ENCODE measurements at regions not wholly inside any gene's neighbourhood (a gene's known extent, or its start where the extent isn't known, plus 50 kb on each side); places are given as distances from the start of the nearest gene placed in this dataset.

GRCh38 chr1:218166268-218166945 lies 118.7 kb upstream of the RRP15 start:
- Histone ChIP-seq H3K4me3 (no peak overlapping the region), H3K4me1 (peaks cover 0 to 24% (median 22%) of the 10 kb centered on the region in 4 donors), H3K36me3 (no peaks in the 10 kb centered on the region), H3K27ac (no peak overlapping the region), H3K27me3 (peaks cover 0 to 74% of the 10 kb centered on the region in 2 donors), H3K9me3 (no peaks in the 10 kb centered on the region)
- DNase-seq = no peak
- no peak for TF ChIP-seq CTCF (IDR thresholded peaks at IDR 0.05)
- intact Hi-C loops (cut with DNase I; ENCODE audit: low total_unique reads) = no loop called here

DNA sequence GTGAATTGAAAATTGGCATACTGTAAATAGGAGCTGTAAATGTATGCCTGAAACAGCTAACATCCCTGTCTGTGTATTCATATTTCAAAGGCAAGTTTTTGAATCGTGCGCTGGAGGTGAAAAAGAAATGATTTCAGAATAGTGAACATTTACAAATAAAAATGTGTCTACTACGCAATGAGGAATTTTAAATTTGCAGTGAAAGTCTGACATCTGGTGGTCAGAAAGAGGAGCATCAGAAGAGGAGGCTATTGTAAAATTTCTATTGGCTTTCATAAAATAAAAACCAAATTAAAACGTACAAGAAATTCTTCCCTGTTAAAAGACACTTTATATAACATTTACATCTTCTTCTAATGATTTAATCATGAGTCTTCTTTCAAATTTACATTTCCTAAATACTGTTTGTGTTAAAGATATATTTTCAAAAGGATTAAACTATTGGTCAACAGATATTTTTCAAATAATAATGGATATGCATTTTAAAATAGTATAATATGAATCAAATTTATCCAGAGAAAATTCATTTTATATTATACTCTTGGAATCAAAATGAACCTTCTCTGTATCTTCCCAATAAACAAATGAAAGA lies 113.7 kb upstream of the RRP15 start:
- Histone ChIP-seq H3K4me3 (no peak overlapping the region), H3K36me3 (no peaks in the 10 kb centered on the region), H3K27me3 (peaks cover 0 to 33% of the 10 kb centered on the region in 2 donors), H3K9me3 (no peaks in the 10 kb centered on the region), H3K4me1 (no peaks in the 10 kb centered on the region), H3K27ac (no peak overlapping the region)
- no peak for DNase-seq
- intact Hi-C loops (cut with DNase I; ENCODE audit: low total_unique reads) = no loop called here
- peak; percentile 54 to 70 for TF ChIP-seq CTCF (IDR thresholded peaks at IDR 0.05)

DNA sequence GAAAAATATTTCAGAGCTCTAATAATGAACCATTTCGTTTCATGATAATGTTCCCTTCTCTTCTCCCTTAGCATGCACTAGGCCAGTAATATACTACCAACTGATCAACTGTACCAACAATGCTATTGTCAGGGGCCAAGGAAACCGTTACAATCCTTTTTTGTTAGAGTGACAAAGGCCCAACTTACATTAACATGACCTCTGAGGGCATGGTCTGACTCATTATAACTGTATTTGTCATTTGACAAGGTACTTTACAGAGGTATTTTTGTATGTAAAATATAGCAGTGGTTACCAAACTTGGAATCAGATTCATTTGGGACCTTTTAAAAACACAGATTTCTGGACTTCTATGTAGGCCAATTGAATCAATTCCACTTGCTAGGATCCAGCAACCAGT lies 102.6 kb upstream of the RRP15 start:
- intact Hi-C loops (cut with DNase I; ENCODE audit: low total_unique reads) = no loop called here
- H3K9me3 ChIP-seq = no peaks in the 10 kb centered on the region
- no peak for TF ChIP-seq CTCF (IDR thresholded peaks at IDR 0.05)

DNA sequence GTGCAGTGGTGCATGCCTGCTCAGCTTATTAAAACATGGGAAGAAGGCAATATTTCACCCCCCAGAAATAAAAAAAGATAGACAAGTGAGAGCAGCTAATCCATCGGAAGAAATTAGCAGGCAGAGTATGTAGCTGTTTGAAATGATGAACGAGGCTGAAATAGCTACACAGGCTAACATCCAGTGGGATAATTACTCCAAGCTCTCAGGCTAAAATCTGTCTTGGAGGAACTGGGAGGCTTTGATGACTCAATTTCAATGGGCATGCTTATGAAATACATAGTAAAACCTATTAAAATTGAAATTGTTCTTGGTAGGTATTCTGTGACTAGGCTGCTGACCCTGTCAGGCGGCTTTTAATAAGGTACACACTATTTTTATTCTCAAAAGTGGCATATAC lies 84.1 kb upstream of the RRP15 start:
- DNase-seq = no peak
- no peaks in the 10 kb centered on the region for H3K4me1 ChIP-seq
- no peaks in the 10 kb centered on the region for H3K9me3 ChIP-seq
- H3K36me3 ChIP-seq = no peaks in the 10 kb centered on the region
- H3K27me3 ChIP-seq = no peaks in the 10 kb centered on the region
- TF ChIP-seq CTCF (IDR thresholded peaks at IDR 0.05) = no peak
- intact Hi-C loops (cut with DNase I; ENCODE audit: low total_unique reads) = no loop called here
- H3K4me3 ChIP-seq = no peak overlapping the region
- H3K27ac ChIP-seq = no peak overlapping the region

More for the DNA sequence above, 102.6 kb upstream of the RRP15 start:
- Histone ChIP-seq H3K27ac (no peak overlapping the region), H3K27me3 (no peaks in the 10 kb centered on the region), H3K36me3 (no peaks in the 10 kb centered on the region), H3K4me3 (no peak overlapping the region), H3K4me1 (no peaks in the 10 kb centered on the region)
- no peak for DNase-seq

GRCh38 chr1:218201601-218202000 lies 83.5 kb upstream of the RRP15 start:
- Histone ChIP-seq H3K4me3 (no peak overlapping the region), H3K27ac (no peak overlapping the region), H3K9me3 (no peaks in the 10 kb centered on the region), H3K4me1 (no peaks in the 10 kb centered on the region), H3K36me3 (no peaks in the 10 kb centered on the region), H3K27me3 (no peaks in the 10 kb centered on the region)
- intact Hi-C loops (cut with DNase I; ENCODE audit: low total_unique reads) = no loop called here
- no peak for DNase-seq
- no peak for TF ChIP-seq CTCF (IDR thresholded peaks at IDR 0.05)

Measured in tibial artery (tissue), 4 donors.